Natural killer cell (primary cell): ENCODE measurements at regions not wholly inside any gene's neighbourhood (a gene's known extent, or its start where the extent isn't known, plus 50 kb on each side); places are given as distances from the start of the nearest gene placed in this dataset.

Experiments used
- ATAC-seq, 3 donors: fragments of 150-1000 bp in 2 of 3; fragments of 200-7000 bp in 1 of 3; cut with Tn5 transposase; 1 replicate in 1 of 3; 2 replicates in 2 of 3; pipeline ENCODE4 v1.10.0; 2021; ENCODE audit warnings: mild to moderate bottlenecking in 2 of 3, moderate library complexity in 2 of 3
- DNase-seq, 2 donors: peaks; one replicate each; pipeline versions ENCODE4 v3.0.0 to v3.0.0-alpha.2; 2013 to 2021; ENCODE audit warnings: mixed read lengths in 1 of 2
- H3K27ac ChIP-seq: one replicate; pipeline ENCODE4 v1.5.1; 2013; ENCODE audit warnings: mild to moderate bottlenecking, low read length
- H3K27me3 ChIP-seq: one replicate; pipeline ENCODE4 v1.6.1; 2013; ENCODE audit warnings: low read length; ENCODE audit not compliant: control insufficient read depth, insufficient read depth
- H3K36me3 ChIP-seq: one replicate; pipeline ENCODE4 v1.6.1; 2013; ENCODE audit warnings: low read length; ENCODE audit not compliant: control insufficient read depth, insufficient read depth
- H3K4me1 ChIP-seq: one replicate; pipeline ENCODE4 v1.6.1; 2013; ENCODE audit warnings: low read length; ENCODE audit not compliant: control insufficient read depth, insufficient read depth
- H3K4me3 ChIP-seq: one replicate; pipeline ENCODE4 v1.5.1; 2013; ENCODE audit warnings: low read length
- H3K9me3 ChIP-seq: one replicate; pipeline ENCODE4 v1.6.1; 2013; ENCODE audit warnings: low read length; ENCODE audit not compliant: control insufficient read depth, insufficient read depth
- H3K27ac Mint-ChIP-seq, 2 donors: one replicate each; pipeline ENCODE4 v1.8.0; 2022; ENCODE audit warnings: mild to moderate bottlenecking in 2 of 2, mixed read lengths in 2 of 2, moderate library complexity in 1 of 2
- H3K27me3 Mint-ChIP-seq, 2 donors: one replicate each; pipeline ENCODE4 v1.8.0; 2022; ENCODE audit warnings: low read depth in 2 of 2, mixed read lengths in 2 of 2
- H3K36me3 Mint-ChIP-seq: one replicate; pipeline ENCODE4 v1.8.0; 2022; ENCODE audit warnings: mixed read lengths
- H3K4me1 Mint-ChIP-seq, 2 donors: one replicate each; pipeline ENCODE4 v1.8.0; 2022; ENCODE audit warnings: mixed read lengths in 2 of 2
- H3K4me3 Mint-ChIP-seq: one replicate; pipeline ENCODE4 v1.8.0; 2022; ENCODE audit warnings: mild to moderate bottlenecking, moderate library complexity, mixed read lengths
- H3K9me3 Mint-ChIP-seq, 2 donors: one replicate each; pipeline ENCODE4 v1.8.0; 2022; ENCODE audit warnings: mixed read lengths in 2 of 2
- WGBS: methylation state at CpG from one replicate; pipeline ENCODE4 v1.1.7; 2013; ENCODE audit warnings: missing lambda C conversion rate; ENCODE audit not compliant: insufficient coverage; 5-methylcytosine and 5-hydroxymethylcytosine counted together
- intact Hi-C: fragments of 100-400 bp; cut with micrococcal nuclease; formaldehyde crosslinking; loops from one replicate; pipeline ENCODE4 v1.14.2; 2022
- TF ChIP-seq, protein P1 (sequence below): fragments of 200-600 bp; IDR thresholded peaks from one replicate; pipeline ENCODE4 v1.8.0; 2022; ENCODE audit warnings: antibody characterized with exemption

GRCh38 chr11:30730011-30730410 is 143.9 kb upstream of the MPPED2 start:
- intact Hi-C loops = no loop called here
- Mint-ChIP-seq H3K36me3 (no peaks in the 10 kb centered on the region), H3K4me3 (no peak overlapping the region), H3K9me3 (no peaks in the 10 kb centered on the region), H3K27ac (no peak overlapping the region), H3K4me1 (no peaks in the 10 kb centered on the region), H3K27me3 (no peaks in the 10 kb centered on the region)
- no peak overlapping the region for H3K27ac ChIP-seq
- H3K4me3 ChIP-seq = no peak overlapping the region
- WGBS = 87% methylated on average over 1 of the region's 1 CpG
- H3K9me3 ChIP-seq = no peaks in the 10 kb centered on the region
- TF ChIP-seq, protein P1, sequence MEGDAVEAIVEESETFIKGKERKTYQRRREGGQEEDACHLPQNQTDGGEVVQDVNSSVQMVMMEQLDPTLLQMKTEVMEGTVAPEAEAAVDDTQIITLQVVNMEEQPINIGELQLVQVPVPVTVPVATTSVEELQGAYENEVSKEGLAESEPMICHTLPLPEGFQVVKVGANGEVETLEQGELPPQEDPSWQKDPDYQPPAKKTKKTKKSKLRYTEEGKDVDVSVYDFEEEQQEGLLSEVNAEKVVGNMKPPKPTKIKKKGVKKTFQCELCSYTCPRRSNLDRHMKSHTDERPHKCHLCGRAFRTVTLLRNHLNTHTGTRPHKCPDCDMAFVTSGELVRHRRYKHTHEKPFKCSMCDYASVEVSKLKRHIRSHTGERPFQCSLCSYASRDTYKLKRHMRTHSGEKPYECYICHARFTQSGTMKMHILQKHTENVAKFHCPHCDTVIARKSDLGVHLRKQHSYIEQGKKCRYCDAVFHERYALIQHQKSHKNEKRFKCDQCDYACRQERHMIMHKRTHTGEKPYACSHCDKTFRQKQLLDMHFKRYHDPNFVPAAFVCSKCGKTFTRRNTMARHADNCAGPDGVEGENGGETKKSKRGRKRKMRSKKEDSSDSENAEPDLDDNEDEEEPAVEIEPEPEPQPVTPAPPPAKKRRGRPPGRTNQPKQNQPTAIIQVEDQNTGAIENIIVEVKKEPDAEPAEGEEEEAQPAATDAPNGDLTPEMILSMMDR = no peak
- ATAC-seq (no peak), DNase-seq (no peak)
- H3K36me3 ChIP-seq = no peaks in the 10 kb centered on the region
- peaks cover 2% of the 10 kb centered on the region for H3K27me3 ChIP-seq
- no peaks in the 10 kb centered on the region for H3K4me1 ChIP-seq

DNA sequence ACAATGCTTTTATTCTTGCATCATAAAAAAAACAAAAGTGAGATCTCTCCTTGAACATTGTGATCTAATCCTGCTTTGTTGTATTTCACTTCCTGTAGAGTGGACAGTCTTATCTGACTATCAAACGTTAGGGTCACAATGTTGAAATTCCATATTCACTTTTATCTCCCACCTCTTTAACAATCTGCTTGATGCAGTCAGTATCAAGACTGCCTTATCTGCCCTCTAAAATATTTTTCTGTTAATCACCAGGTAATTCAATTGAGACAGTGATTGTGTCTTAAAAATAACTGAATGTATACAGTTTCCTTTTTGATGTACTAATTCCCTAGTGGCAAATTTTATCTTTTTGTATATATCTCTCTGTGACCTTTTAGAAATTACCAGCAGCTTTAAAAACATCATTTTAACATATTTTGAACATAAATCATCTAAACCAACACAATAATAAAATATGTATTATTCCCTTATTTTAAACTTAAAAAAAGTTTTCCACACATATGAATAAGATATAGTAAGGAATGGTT is 143.1 kb upstream of the MPPED2 start:
- H3K27ac Mint-ChIP-seq = no peak overlapping the region
- Histone ChIP-seq H3K9me3 (no peaks in the 10 kb centered on the region), H3K27me3 (peaks cover 2% of the 10 kb centered on the region), H3K4me3 (no peak overlapping the region), H3K4me1 (no peaks in the 10 kb centered on the region), H3K36me3 (no peaks in the 10 kb centered on the region), H3K27ac (no peak overlapping the region)
- WGBS = 25% methylated on average over 1 of the region's 1 CpG
- no peaks in the 10 kb centered on the region for H3K36me3 Mint-ChIP-seq
- H3K27me3 Mint-ChIP-seq = no peaks in the 10 kb centered on the region
- H3K9me3 Mint-ChIP-seq = peaks cover 2 to 3% of the 10 kb centered on the region in 2 donors
- DNase-seq (no peak), ATAC-seq (no peak)
- no peak overlapping the region for H3K4me3 Mint-ChIP-seq
- intact Hi-C loops = no loop called here
- H3K4me1 Mint-ChIP-seq = no peaks in the 10 kb centered on the region
- TF ChIP-seq, protein P1 = no peak

- DNase-seq = no peak
- 58% methylated on average over 2 of the region's 2 CpGs for WGBS
- Histone ChIP-seq H3K27ac (no peak overlapping the region), H3K4me3 (no peak overlapping the region), H3K27me3 (no peaks in the 10 kb centered on the region), H3K36me3 (no peaks in the 10 kb centered on the region), H3K9me3 (no peaks in the 10 kb centered on the region), H3K4me1 (no peaks in the 10 kb centered on the region)
- H3K4me3 Mint-ChIP-seq = no peak overlapping the region
- no peaks in the 10 kb centered on the region for H3K36me3 Mint-ChIP-seq
- TF ChIP-seq, protein P1 = no peak
- ATAC-seq = no peak
- H3K9me3 Mint-ChIP-seq = peaks cover 6 to 8% of the 10 kb centered on the region in 2 donors
- intact Hi-C loops = no loop called here
- H3K27me3 Mint-ChIP-seq = peaks cover 0 to 8% of the 10 kb centered on the region in 2 donors
- H3K4me1 Mint-ChIP-seq = no peaks in the 10 kb centered on the region
- H3K27ac Mint-ChIP-seq = no peak overlapping the region
Observed at GRCh38 chr11:30725645-30726195, 139.6 kb upstream of the MPPED2 start.

DNA sequence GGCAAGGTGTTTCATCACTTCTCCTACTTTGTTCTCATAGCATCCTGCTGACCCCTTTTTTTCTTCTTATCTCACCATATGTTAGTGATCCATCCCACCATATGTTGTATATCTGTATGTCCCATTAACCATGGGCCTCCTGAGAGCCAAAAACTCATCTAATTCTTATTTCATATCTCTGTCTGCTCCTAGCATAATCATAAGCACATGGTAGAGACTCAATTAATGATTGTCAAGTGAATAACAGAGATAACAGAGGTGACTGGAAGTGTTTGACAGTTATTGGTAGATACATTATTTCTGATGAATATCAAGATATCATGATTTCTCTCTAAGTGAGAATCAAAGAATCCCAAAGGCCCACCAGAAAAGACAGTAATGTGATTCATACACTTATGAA is 138.1 kb upstream of the MPPED2 start:
- Mint-ChIP-seq H3K36me3 (no peaks in the 10 kb centered on the region), H3K4me1 (no peaks in the 10 kb centered on the region), H3K9me3 (peaks cover 6 to 8% of the 10 kb centered on the region in 2 donors), H3K27me3 (peaks cover 0 to 8% of the 10 kb centered on the region in 2 donors), H3K4me3 (no peak overlapping the region), H3K27ac (no peak overlapping the region)
- ATAC-seq = no peak
- Histone ChIP-seq H3K9me3 (no peaks in the 10 kb centered on the region), H3K27ac (no peak overlapping the region), H3K27me3 (no peaks in the 10 kb centered on the region), H3K4me3 (no peak overlapping the region), H3K36me3 (no peaks in the 10 kb centered on the region), H3K4me1 (no peaks in the 10 kb centered on the region)
- TF ChIP-seq, protein P1 = no peak
- intact Hi-C loops = no loop called here
- DNase-seq = no peak
